OCI-LY1 (cell line): ENCODE measurements at regions not wholly inside any gene's neighbourhood (a gene's known extent, or its start where the extent isn't known, plus 50 kb on each side); places are given as distances from the start of the nearest gene placed in this dataset.

Experiments
- H2AFZ ChIP-seq: fragments of 200-600 bp; sonication (generic), shearing (Covaris generic); 2 replicates; pipeline ENCODE4 v1.6.0; 2014; ENCODE audit warnings: antibody characterized with exemption, mild to moderate bottlenecking, low read length
- H3F3A ChIP-seq: fragments of 200-600 bp; sonication (generic), shearing (Covaris generic); 2 replicates; pipeline ENCODE4 v1.6.0; 2014; ENCODE audit warnings: mild to moderate bottlenecking, antibody characterized with exemption, low read length, moderate library complexity; ENCODE audit not compliant: insufficient read depth
- H3K27ac ChIP-seq: fragments of 200-600 bp; sonication (generic); 2 replicates; pipeline ENCODE4 v1.5.1; 2014; ENCODE audit warnings: low read length, mixed run types, mild to moderate bottlenecking, low read depth; ENCODE audit not compliant: poor library complexity, severe bottlenecking
- H3K27me3 ChIP-seq: fragments of 200-600 bp; sonication (generic); 2 replicates; pipeline ENCODE4 v1.6.0; 2014; ENCODE audit warnings: antibody characterized with exemption, mild to moderate bottlenecking, low read length, moderate library complexity; ENCODE audit not compliant: insufficient read depth
- H3K36me3 ChIP-seq: fragments of 200-600 bp; sonication (generic); 2 replicates; pipeline ENCODE4 v1.6.1; 2014; ENCODE audit warnings: mild to moderate bottlenecking, antibody characterized with exemption, low read length, moderate library complexity, mixed read lengths; ENCODE audit not compliant: insufficient read depth
- H3K4me1 ChIP-seq: fragments of 200-600 bp; sonication (generic); 2 replicates; pipeline ENCODE4 v1.5.1; 2014; ENCODE audit warnings: mild to moderate bottlenecking, low read length, moderate library complexity; ENCODE audit not compliant: insufficient read depth, severe bottlenecking
- H3K4me2 ChIP-seq: fragments of 200-600 bp; sonication (generic), shearing (Covaris generic); 2 replicates; pipeline ENCODE4 v1.6.1; 2014; ENCODE audit warnings: low read length
- H3K4me3 ChIP-seq: fragments of 200-600 bp; sonication (generic); 2 replicates; pipeline ENCODE4 v1.5.1; 2014; ENCODE audit warnings: low read length, low read depth, mild to moderate bottlenecking, mixed read lengths; ENCODE audit not compliant: poor library complexity, severe bottlenecking
- H3K79me2 ChIP-seq: fragments of 200-600 bp; shearing (Covaris generic); 2 replicates; pipeline ENCODE4 v1.6.1; 2016; ENCODE audit warnings: mixed run types, low read length, mixed read lengths; ENCODE audit not compliant: insufficient read depth
- H3K9ac ChIP-seq: fragments of 200-600 bp; sonication (generic), shearing (Covaris generic); 2 replicates; pipeline ENCODE4 v1.6.1; 2014; ENCODE audit warnings: mild to moderate bottlenecking, low read length, mixed read lengths
- H3K9me2 ChIP-seq: fragments of 200-600 bp; sonication (generic), shearing (Covaris generic); 2 replicates; pipeline ENCODE4 v1.6.1; 2014; ENCODE audit warnings: low read depth, mild to moderate bottlenecking, low read length, mixed read lengths
- H3K9me3 ChIP-seq: fragments of 200-600 bp; shearing (Covaris generic); 2 replicates; pipeline ENCODE4 v1.6.1; 2014; ENCODE audit warnings: low read length, mixed read lengths
- H4K20me1 ChIP-seq: fragments of 200-600 bp; sonication (generic), shearing (Covaris generic); 2 replicates; pipeline ENCODE4 v1.6.0; 2016; ENCODE audit warnings: mild to moderate bottlenecking, low read length; ENCODE audit not compliant: insufficient read depth
- EZH2 ChIP-seq: fragments of 200-600 bp; sonication (generic), shearing (Covaris generic); IDR thresholded peaks from 2 replicates; pipeline ENCODE4 v1.8.0; 2017; ENCODE audit warnings: borderline replicate concordance, mixed run types, mild to moderate bottlenecking, antibody characterized with exemption, low read length, moderate library complexity, mixed read lengths
- TF ChIP-seq, protein P1 (sequence below): fragments of 200-600 bp; sonication (generic), shearing (Covaris generic); IDR thresholded peaks from 2 replicates; pipeline ENCODE4 v1.5.1; 2017; ENCODE audit warnings: mild to moderate bottlenecking, antibody characterized with exemption, low read length, moderate library complexity, mixed read lengths

DNA sequence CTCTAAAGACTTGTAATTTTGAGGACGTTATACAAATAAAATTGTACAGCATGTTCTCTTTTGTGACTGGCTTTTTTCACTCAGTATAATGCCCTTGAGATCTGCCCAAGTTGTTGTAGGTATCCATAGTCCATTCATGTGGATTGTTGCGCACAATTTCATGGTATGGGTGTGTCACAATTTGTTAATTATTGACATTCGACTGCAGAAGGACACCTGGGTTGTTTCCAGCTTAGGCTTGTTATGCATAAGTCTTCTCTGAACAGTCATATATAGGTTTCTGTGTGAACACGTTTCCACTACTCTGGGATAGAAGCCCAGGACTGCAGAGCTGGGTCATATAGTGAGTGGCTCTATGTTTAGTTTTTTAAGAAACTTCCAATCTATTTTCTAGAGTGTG lies 800.8 kb upstream of the SALL3 start:
- H3F3A ChIP-seq, result no peaks in the 10 kb centered on the region
- H3K36me3 ChIP-seq, result no peaks in the 10 kb centered on the region
- H3K4me1 ChIP-seq, result no peaks in the 10 kb centered on the region
- H3K9ac ChIP-seq, result no peak overlapping the region
- no peaks in the 10 kb centered on the region for H3K9me2 ChIP-seq
- H3K27me3 ChIP-seq, result no peaks in the 10 kb centered on the region
- no peak overlapping the region for H3K4me3 ChIP-seq
- H3K9me3 ChIP-seq, result no peaks in the 10 kb centered on the region
- no peaks in the 10 kb centered on the region for H3K79me2 ChIP-seq
- no peak overlapping the region for H3K4me2 ChIP-seq
- H4K20me1 ChIP-seq, result no peaks in the 10 kb centered on the region
- H2AFZ ChIP-seq, result no peak overlapping the region
- no peak overlapping the region for H3K27ac ChIP-seq
- TF ChIP-seq EZH2, result no peak
- TF ChIP-seq, protein P1, sequence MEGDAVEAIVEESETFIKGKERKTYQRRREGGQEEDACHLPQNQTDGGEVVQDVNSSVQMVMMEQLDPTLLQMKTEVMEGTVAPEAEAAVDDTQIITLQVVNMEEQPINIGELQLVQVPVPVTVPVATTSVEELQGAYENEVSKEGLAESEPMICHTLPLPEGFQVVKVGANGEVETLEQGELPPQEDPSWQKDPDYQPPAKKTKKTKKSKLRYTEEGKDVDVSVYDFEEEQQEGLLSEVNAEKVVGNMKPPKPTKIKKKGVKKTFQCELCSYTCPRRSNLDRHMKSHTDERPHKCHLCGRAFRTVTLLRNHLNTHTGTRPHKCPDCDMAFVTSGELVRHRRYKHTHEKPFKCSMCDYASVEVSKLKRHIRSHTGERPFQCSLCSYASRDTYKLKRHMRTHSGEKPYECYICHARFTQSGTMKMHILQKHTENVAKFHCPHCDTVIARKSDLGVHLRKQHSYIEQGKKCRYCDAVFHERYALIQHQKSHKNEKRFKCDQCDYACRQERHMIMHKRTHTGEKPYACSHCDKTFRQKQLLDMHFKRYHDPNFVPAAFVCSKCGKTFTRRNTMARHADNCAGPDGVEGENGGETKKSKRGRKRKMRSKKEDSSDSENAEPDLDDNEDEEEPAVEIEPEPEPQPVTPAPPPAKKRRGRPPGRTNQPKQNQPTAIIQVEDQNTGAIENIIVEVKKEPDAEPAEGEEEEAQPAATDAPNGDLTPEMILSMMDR, result no peak

DNA sequence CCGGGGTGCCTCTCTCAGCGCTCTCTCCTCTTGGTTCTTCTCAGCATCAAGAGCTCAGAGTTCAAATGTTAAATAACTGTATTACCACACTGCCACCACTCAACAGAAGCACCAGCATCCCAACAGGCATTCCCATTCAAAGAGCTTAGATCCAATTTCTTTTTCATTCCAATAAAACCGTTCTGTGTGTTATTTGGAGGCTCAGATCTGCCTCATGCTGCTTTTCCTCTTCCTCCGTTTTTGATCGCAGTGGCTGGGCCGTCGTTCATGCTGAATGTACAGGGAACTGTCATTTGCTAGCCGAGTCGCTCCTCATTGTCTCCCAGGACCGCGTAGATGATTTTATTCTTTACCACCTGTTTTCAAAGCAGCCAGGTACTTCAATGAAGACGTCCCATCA lies 798.9 kb upstream of the SALL3 start:
- H2AFZ ChIP-seq, result no peak overlapping the region
- H3K4me2 ChIP-seq, result no peak overlapping the region
- no peaks in the 10 kb centered on the region for H4K20me1 ChIP-seq
- H3K4me3 ChIP-seq, result no peak overlapping the region
- TF ChIP-seq, protein P1, result no peak
- no peak for TF ChIP-seq EZH2
- no peaks in the 10 kb centered on the region for H3K27me3 ChIP-seq
- H3K9me2 ChIP-seq, result no peaks in the 10 kb centered on the region
- no peaks in the 10 kb centered on the region for H3K79me2 ChIP-seq
- no peaks in the 10 kb centered on the region for H3F3A ChIP-seq
- 0 out of 2 replicates have a peak, but pooled peaks cover 3% of the 10 kb centered on the region for H3K9me3 ChIP-seq
- no peaks in the 10 kb centered on the region for H3K4me1 ChIP-seq
- H3K36me3 ChIP-seq, result no peaks in the 10 kb centered on the region
- no peak overlapping the region for H3K27ac ChIP-seq
- H3K9ac ChIP-seq, result no peak overlapping the region

DNA sequence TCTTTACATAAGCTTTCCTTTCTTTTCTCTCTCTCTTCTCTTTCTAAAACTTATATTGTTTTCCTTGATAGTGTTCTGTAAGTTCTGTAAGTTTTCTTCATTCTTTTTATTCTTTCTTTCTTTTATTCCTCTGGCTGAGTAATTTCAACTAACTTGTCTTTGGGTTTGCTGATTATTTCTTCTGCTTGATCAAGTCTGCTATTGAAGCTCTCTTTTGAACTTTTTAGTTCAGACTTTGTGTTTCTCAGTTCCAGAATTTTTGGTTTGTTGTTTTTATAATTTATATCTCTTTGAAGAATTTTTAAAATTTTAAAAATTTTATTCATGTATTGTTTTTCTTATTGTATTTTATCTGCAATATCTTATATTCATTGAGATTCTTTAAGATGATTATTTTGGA lies 795.8 kb upstream of the SALL3 start:
- Histone ChIP-seq H3K27ac (no peak overlapping the region), H3K9ac (no peak overlapping the region), H4K20me1 (no peaks in the 10 kb centered on the region), H2AFZ (no peak overlapping the region), H3K27me3 (no peaks in the 10 kb centered on the region), H3K9me2 (no peaks in the 10 kb centered on the region), H3F3A (no peaks in the 10 kb centered on the region), H3K4me3 (no peak overlapping the region), H3K9me3 (0 out of 2 replicates have a peak, but pooled peaks cover 3% of the 10 kb centered on the region), H3K36me3 (no peaks in the 10 kb centered on the region), H3K4me1 (no peaks in the 10 kb centered on the region), H3K79me2 (no peaks in the 10 kb centered on the region), H3K4me2 (no peak overlapping the region)
- TF ChIP-seq EZH2, result no peak
- TF ChIP-seq, protein P1, result no peak
